ENCODE measurements at regions not wholly inside any gene's neighbourhood (a gene's known extent, or its start where the extent isn't known, plus 50 kb on each side); places are given as distances from the start of the nearest gene placed in this dataset.
A peak's percentile ranks its signal among the peaks of the same experiment; 100 is the strongest.

DNA sequence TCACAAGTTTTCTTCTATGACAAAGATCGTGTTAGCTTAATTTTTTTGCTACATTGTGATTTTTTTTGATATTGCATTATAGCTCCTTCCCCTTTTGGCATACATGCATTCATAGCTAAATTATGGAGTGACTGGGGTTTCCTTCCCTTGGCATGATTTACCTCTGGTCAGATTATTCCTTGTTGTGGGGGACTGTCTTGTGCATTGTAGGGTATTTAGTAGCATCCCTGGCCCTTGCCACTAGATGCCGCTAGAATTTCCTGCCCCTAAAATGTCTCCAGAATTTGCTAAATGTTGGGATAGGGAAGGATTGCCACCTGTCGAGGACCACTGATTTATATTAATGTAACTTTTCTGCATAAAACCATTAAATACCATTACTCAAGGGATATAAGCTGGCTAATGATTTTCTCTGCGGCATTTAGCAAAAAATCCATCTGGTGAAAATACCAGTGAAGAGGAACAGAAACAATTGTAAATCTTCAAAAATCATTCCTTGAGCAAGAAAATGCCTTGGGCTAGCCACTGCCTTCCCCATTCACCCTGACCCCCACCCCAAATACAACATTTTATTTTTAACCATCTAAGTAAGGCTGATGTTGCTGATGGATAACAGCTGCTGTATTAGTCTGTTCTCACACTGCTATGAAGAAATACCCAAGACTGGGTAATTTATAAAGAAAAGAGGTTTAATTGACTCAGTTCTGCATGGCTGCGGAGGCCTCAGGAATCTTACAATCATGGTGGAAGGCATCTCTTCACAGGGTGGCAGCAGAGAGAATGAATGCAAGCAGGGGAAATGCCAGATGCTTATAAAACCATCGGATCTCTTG lies 195.2 kb downstream of the MAP2K6 start (continued):
- TF ChIP-seq, protein P1, sequence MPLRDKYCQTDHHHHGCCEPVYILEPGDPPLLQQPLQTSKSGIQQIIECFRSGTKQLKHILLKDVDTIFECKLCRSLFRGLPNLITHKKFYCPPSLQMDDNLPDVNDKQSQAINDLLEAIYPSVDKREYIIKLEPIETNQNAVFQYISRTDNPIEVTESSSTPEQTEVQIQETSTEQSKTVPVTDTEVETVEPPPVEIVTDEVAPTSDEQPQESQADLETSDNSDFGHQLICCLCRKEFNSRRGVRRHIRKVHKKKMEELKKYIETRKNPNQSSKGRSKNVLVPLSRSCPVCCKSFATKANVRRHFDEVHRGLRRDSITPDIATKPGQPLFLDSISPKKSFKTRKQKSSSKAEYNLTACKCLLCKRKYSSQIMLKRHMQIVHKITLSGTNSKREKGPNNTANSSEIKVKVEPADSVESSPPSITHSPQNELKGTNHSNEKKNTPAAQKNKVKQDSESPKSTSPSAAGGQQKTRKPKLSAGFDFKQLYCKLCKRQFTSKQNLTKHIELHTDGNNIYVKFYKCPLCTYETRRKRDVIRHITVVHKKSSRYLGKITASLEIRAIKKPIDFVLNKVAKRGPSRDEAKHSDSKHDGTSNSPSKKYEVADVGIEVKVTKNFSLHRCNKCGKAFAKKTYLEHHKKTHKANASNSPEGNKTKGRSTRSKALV (CRISPR knock-in tag; IDR thresholded peaks at IDR 0.05): no peak
- no peak for TF ChIP-seq ARID2 (CRISPR knock-in tag; IDR thresholded peaks at IDR 0.05; ENCODE audit: borderline replicate concordance)
- TF ChIP-seq ZNF629 (CRISPR knock-in tag; conservative IDR thresholded peaks at IDR 0.05): no peak
- TF ChIP-seq LCORL (IDR thresholded peaks at IDR 0.05): no peak
- no peak for TF ChIP-seq LCORL (CRISPR knock-in tag; IDR thresholded peaks at IDR 0.05)
- peak; percentile 35 for TF ChIP-seq STAG1 (CRISPR knock-in tag; IDR thresholded peaks at IDR 0.05)
- no peak for TF ChIP-seq ZNF550 (CRISPR knock-in tag; IDR thresholded peaks at IDR 0.05; ENCODE audit: borderline replicate concordance)
- TF ChIP-seq GABPB1 (CRISPR knock-in tag; IDR thresholded peaks at IDR 0.05): peak; percentile 20; the same call in 1 of the 2 replicates
- TF ChIP-seq KLF9 (CRISPR knock-in tag; IDR thresholded peaks at IDR 0.05; ENCODE audit: low read depth): no peak
- TF ChIP-seq, protein P2, sequence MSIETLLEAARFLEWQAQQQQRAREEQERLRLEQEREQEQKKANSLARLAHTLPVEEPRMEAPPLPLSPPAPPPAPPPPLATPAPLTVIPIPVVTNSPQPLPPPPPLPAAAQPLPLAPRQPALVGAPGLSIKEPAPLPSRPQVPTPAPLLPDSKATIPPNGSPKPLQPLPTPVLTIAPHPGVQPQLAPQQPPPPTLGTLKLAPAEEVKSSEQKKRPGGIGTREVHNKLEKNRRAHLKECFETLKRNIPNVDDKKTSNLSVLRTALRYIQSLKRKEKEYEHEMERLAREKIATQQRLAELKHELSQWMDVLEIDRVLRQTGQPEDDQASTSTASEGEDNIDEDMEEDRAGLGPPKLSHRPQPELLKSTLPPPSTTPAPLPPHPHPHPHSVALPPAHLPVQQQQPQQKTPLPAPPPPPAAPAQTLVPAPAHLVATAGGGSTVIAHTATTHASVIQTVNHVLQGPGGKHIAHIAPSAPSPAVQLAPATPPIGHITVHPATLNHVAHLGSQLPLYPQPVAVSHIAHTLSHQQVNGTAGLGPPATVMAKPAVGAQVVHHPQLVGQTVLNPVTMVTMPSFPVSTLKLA (IDR thresholded peaks at IDR 0.05): no peak
- no peak for TF ChIP-seq GPN1 (CRISPR knock-in tag; IDR thresholded peaks at IDR 0.05; ENCODE audit: borderline replicate concordance)
- no peak for TF ChIP-seq ZNF891 (CRISPR knock-in tag; IDR thresholded peaks at IDR 0.05)
- no peak for TF ChIP-seq ZNF530 (CRISPR knock-in tag; IDR thresholded peaks at IDR 0.05; ENCODE audit: low read depth)
- TF ChIP-seq WIZ (CRISPR knock-in tag; IDR thresholded peaks at IDR 0.05): no peak
- TF ChIP-seq ZNF274 (CRISPR knock-in tag; IDR thresholded peaks at IDR 0.05): no peak
- TF ChIP-seq AKNA (CRISPR knock-in tag; IDR thresholded peaks at IDR 0.05; ENCODE audit: borderline replicate concordance): no peak
- no peak for TF ChIP-seq ZBTB3 (CRISPR knock-in tag; IDR thresholded peaks at IDR 0.05; ENCODE audit: borderline replicate concordance, low read depth)
- TF ChIP-seq ZNF569 (CRISPR knock-in tag; IDR thresholded peaks at IDR 0.05; ENCODE audit: borderline replicate concordance): no peak
- TF ChIP-seq ZNF326 (CRISPR knock-in tag; IDR thresholded peaks at IDR 0.05; ENCODE audit: borderline replicate concordance): no peak

Measured in HepG2 (cell line).